DND-41 (cell line): ENCODE measurements at regions not wholly inside any gene's neighbourhood (a gene's known extent, or its start where the extent isn't known, plus 50 kb on each side); places are given as distances from the start of the nearest gene placed in this dataset.

Experiments
- ATAC-seq: fragments of 200-7000 bp; cut with Tn5 transposase; 3 replicates; pipeline ENCODE4 v1.9.1; 2021; ENCODE audit warnings: low read depth; ENCODE audit not compliant: insufficient read depth
- DNase-seq: peaks from one replicate; pipeline ENCODE4 v3.0.0-alpha.2; 2020
- H2AFZ ChIP-seq: 2 replicates; pipeline ENCODE4 v1.6.0; 2012; ENCODE audit warnings: low read depth, low read length
- H3K27ac ChIP-seq: 2 replicates; pipeline ENCODE4 v1.5.1; 2012; ENCODE audit warnings: low read length, inconsistent platforms
- H3K27me3 ChIP-seq: fragments of 200-600 bp; sonication (generic); 2 replicates; pipeline ENCODE4 v1.6.0; 2012; ENCODE audit warnings: low read length, mild to moderate bottlenecking, inconsistent platforms; ENCODE audit not compliant: insufficient read depth, poor library complexity
- H3K36me3 ChIP-seq: 2 replicates; pipeline ENCODE4 v1.5.1; 2012; ENCODE audit warnings: low read length, inconsistent platforms; ENCODE audit not compliant: insufficient read depth
- H3K4me1 ChIP-seq: 2 replicates; pipeline ENCODE4 v1.5.1; 2012; ENCODE audit warnings: mild to moderate bottlenecking, low read length; ENCODE audit not compliant: insufficient read depth
- H3K4me2 ChIP-seq: 2 replicates; pipeline ENCODE4 v1.6.0; 2012; ENCODE audit warnings: mild to moderate bottlenecking, moderate library complexity, low read length, inconsistent platforms; ENCODE audit not compliant: insufficient read depth
- H3K4me3 ChIP-seq, 2 experiments: fragments of 200-600 bp in 1 of 2; shearing (Covaris generic) in 1 of 2; 2 replicates each; pipeline ENCODE4 v1.5.1; 2012 to 2016; ENCODE audit warnings: inconsistent platforms in 2 of 2, low read length in 2 of 2, mild to moderate bottlenecking in 2 of 2, low read depth in 1 of 2, moderate library complexity in 1 of 2
- H3K79me2 ChIP-seq: 2 replicates; pipeline ENCODE4 v1.6.0; 2012; ENCODE audit warnings: low read length, inconsistent platforms; ENCODE audit not compliant: insufficient read depth
- H3K9ac ChIP-seq: 2 replicates; pipeline ENCODE4 v1.6.0; 2012; ENCODE audit warnings: low read depth, mild to moderate bottlenecking, inconsistent platforms, low read length, moderate library complexity
- H3K9me3 ChIP-seq: 2 replicates; pipeline ENCODE4 v1.5.1; 2012; ENCODE audit warnings: low read length, moderate library complexity, mild to moderate bottlenecking, inconsistent platforms; ENCODE audit not compliant: insufficient read depth, severe bottlenecking
- H4K20me1 ChIP-seq: 2 replicates; pipeline ENCODE4 v1.6.0; 2012; ENCODE audit warnings: low read length; ENCODE audit not compliant: insufficient read depth
- CTCF ChIP-seq: IDR thresholded peaks from 2 replicates; pipeline ENCODE4 v1.5.1; 2012; ENCODE audit warnings: borderline replicate concordance, low read length, moderate library complexity, mild to moderate bottlenecking; ENCODE audit not compliant: poor library complexity, severe bottlenecking; ENCODE audit errors: extremely low read depth
- EZH2 ChIP-seq: IDR thresholded peaks from 3 replicates; pipeline ENCODE4 v1.6.1; 2012; ENCODE audit warnings: borderline replicate concordance, low read depth, mild to moderate bottlenecking, moderate library complexity, low read length, inconsistent platforms; ENCODE audit not compliant: severe bottlenecking

GRCh38 chr3:162092751-162093150, 596.1 kb downstream of the OTOL1 start:
- Histone ChIP-seq H3K9ac (no peak overlapping the region), H3K4me3 (no peak overlapping the region), H2AFZ (no peak overlapping the region), H3K4me1 (no peaks in the 10 kb centered on the region), H3K27me3 (no peaks in the 10 kb centered on the region), H3K27ac (no peak overlapping the region), H4K20me1 (no peaks in the 10 kb centered on the region), H3K36me3 (no peaks in the 10 kb centered on the region), H3K4me2 (no peak overlapping the region), H3K9me3 (no peaks in the 10 kb centered on the region), H3K79me2 (no peaks in the 10 kb centered on the region)
- no peak for ATAC-seq
- no peak for DNase-seq
- TF ChIP-seq CTCF: no peak
- no peak for TF ChIP-seq EZH2

- H3K4me2 ChIP-seq: no peak overlapping the region
- no peak overlapping the region for H3K4me3 ChIP-seq
- no peaks in the 10 kb centered on the region for H3K4me1 ChIP-seq
- H2AFZ ChIP-seq: no peak overlapping the region
- H3K36me3 ChIP-seq: no peaks in the 10 kb centered on the region
- H3K27ac ChIP-seq: no peak overlapping the region
- H4K20me1 ChIP-seq: no peaks in the 10 kb centered on the region
- no peak overlapping the region for H3K9ac ChIP-seq
- no peaks in the 10 kb centered on the region for H3K27me3 ChIP-seq
- H3K9me3 ChIP-seq: no peaks in the 10 kb centered on the region
- TF ChIP-seq EZH2 (no peak), CTCF (no peak)
- ATAC-seq: no peak
- DNase-seq: no peak
- H3K79me2 ChIP-seq: no peaks in the 10 kb centered on the region
Measured at GRCh38 chr3:162094301-162094700, 597.7 kb downstream of the OTOL1 start.

GRCh38 chr3:162096874-162097273, 600.3 kb downstream of the OTOL1 start:
- Histone ChIP-seq H3K4me2 (no peak overlapping the region), H3K9me3 (no peaks in the 10 kb centered on the region), H2AFZ (no peak overlapping the region), H4K20me1 (no peaks in the 10 kb centered on the region), H3K4me3 (no peak overlapping the region), H3K27me3 (no peaks in the 10 kb centered on the region), H3K36me3 (no peaks in the 10 kb centered on the region), H3K9ac (no peak overlapping the region), H3K79me2 (no peaks in the 10 kb centered on the region), H3K27ac (no peak overlapping the region), H3K4me1 (no peaks in the 10 kb centered on the region)
- TF ChIP-seq EZH2: no peak
- TF ChIP-seq CTCF: no peak
- ATAC-seq (no peak), DNase-seq (no peak)

GRCh38 chr3:162103808-162104207, 607.2 kb downstream of the OTOL1 start:
- Histone ChIP-seq H3K4me2 (no peak overlapping the region), H3K27me3 (no peaks in the 10 kb centered on the region), H3K9me3 (no peaks in the 10 kb centered on the region), H3K9ac (no peak overlapping the region), H2AFZ (no peak overlapping the region), H4K20me1 (no peaks in the 10 kb centered on the region), H3K79me2 (no peaks in the 10 kb centered on the region), H3K4me3 (no peak overlapping the region), H3K36me3 (no peaks in the 10 kb centered on the region), H3K4me1 (peaks cover 9% of the 10 kb centered on the region), H3K27ac (no peak overlapping the region)
- DNase-seq (no peak), ATAC-seq (peak; percentile 53; the same call in 2 of the 3 replicates)
- TF ChIP-seq CTCF (no peak), EZH2 (no peak)
